ENCODE measurements at regions not wholly inside any gene's neighbourhood (a gene's known extent, or its start where the extent isn't known, plus 50 kb on each side); places are given as distances from the start of the nearest gene placed in this dataset.
"Not testable (repeated sequence)": the region's sequence is repeated elsewhere in the genome, so short reads cannot be mapped to it uniquely, and the experiment has no call there.

- no peaks in the 10 kb centered on the region for H3K27me3 ChIP-seq
- H3K9me2 ChIP-seq (replicated peaks; ENCODE audit: insufficient read depth), result no peaks in the 10 kb centered on the region
- H3K9me3 ChIP-seq (ENCODE audit: low read depth), result no peaks in the 10 kb centered on the region
- H2AFZ ChIP-seq, result no peak overlapping the region
- TF ChIP-seq EZH2phosphoT487 (IDR thresholded peaks at IDR 0.05; ENCODE audit: low read depth, severe bottlenecking, unreplicated experiment) (no peak), CTCF (IDR thresholded peaks at IDR 0.05; ENCODE audit: poor library complexity) (no peak), EZH2 (IDR thresholded peaks at IDR 0.05; ENCODE audit: borderline replicate concordance) (no peak)
- no peaks in the 10 kb centered on the region for H3K79me2 ChIP-seq
- 14% methylated on average over 2 of the region's 2 CpGs for WGBS (ENCODE audit: low lambda C conversion rate, missing lambda C conversion rate)
- no peaks in the 10 kb centered on the region for H3K36me3 ChIP-seq (replicated peaks; ENCODE audit: insufficient read depth, low read depth)
- H3K27ac ChIP-seq, result no peak overlapping the region
- H3K4me3 ChIP-seq, result no peak overlapping the region
- no peaks in the 10 kb centered on the region for H3K4me1 ChIP-seq (ENCODE audit: insufficient read depth)
- no peaks in the 10 kb centered on the region for H4K20me1 ChIP-seq (ENCODE audit: insufficient read depth, poor library complexity, severe bottlenecking)
- peak; percentile 73 for DNase-seq (ENCODE audit: low spot score)
- H3K4me2 ChIP-seq, result no peak overlapping the region
Observed at GRCh38 chr2:125405816-125406215, 1250.1 kb upstream of the GYPC start.

- Histone ChIP-seq H3K4me2 (no peak overlapping the region), H3K9me2 (replicated peaks; ENCODE audit: insufficient read depth) (no peaks in the 10 kb centered on the region)
Observed at GRCh38 chr2:125408874-125409538, 1247.0 kb upstream of the GYPC start.

GRCh38 chr2:125418483-125418882, 1237.5 kb upstream of the GYPC start:
- Histone ChIP-seq H3K9me3 (ENCODE audit: low read depth) (no peaks in the 10 kb centered on the region), H3K9me2 (replicated peaks; ENCODE audit: insufficient read depth) (no peaks in the 10 kb centered on the region), H3K27me3 (no peaks in the 10 kb centered on the region), H4K20me1 (ENCODE audit: insufficient read depth, poor library complexity, severe bottlenecking) (no peaks in the 10 kb centered on the region), H3K4me3 (no peak overlapping the region), H2AFZ (no peak overlapping the region), H3K4me2 (no peak overlapping the region), H3K36me3 (replicated peaks; ENCODE audit: insufficient read depth, low read depth) (no peaks in the 10 kb centered on the region), H3K27ac (no peak overlapping the region), H3K79me2 (no peaks in the 10 kb centered on the region), H3K4me1 (ENCODE audit: insufficient read depth) (no peaks in the 10 kb centered on the region)
- TF ChIP-seq EZH2phosphoT487 (IDR thresholded peaks at IDR 0.05; ENCODE audit: low read depth, severe bottlenecking, unreplicated experiment), result no peak
- 79% methylated on average over 1 of the region's 1 CpG for WGBS (ENCODE audit: low lambda C conversion rate, missing lambda C conversion rate)
- no peak for DNase-seq (ENCODE audit: low spot score)

More at GRCh38 chr2:125408874-125409538, 1247.0 kb upstream of the GYPC start:
- Histone ChIP-seq H3K4me3 (no peak overlapping the region), H4K20me1 (ENCODE audit: insufficient read depth, poor library complexity, severe bottlenecking) (no peaks in the 10 kb centered on the region), H2AFZ (no peak overlapping the region), H3K79me2 (no peaks in the 10 kb centered on the region), H3K27me3 (no peaks in the 10 kb centered on the region), H3K4me1 (ENCODE audit: insufficient read depth) (no peaks in the 10 kb centered on the region), H3K9me3 (ENCODE audit: low read depth) (no peaks in the 10 kb centered on the region), H3K27ac (no peak overlapping the region), H3K36me3 (replicated peaks; ENCODE audit: insufficient read depth, low read depth) (no peaks in the 10 kb centered on the region)
- WGBS (ENCODE audit: low lambda C conversion rate, missing lambda C conversion rate), result 82% methylated on average over 10 of the region's 10 CpGs
- DNase-seq (ENCODE audit: low spot score), result no peak
- no peak for TF ChIP-seq EZH2phosphoT487 (IDR thresholded peaks at IDR 0.05; ENCODE audit: low read depth, severe bottlenecking, unreplicated experiment)
- no peak for TF ChIP-seq CTCF (IDR thresholded peaks at IDR 0.05; ENCODE audit: poor library complexity)
- TF ChIP-seq EZH2 (IDR thresholded peaks at IDR 0.05; ENCODE audit: borderline replicate concordance), result no peak

GRCh38 chr2:125422198-125422770, 1233.7 kb upstream of the GYPC start:
- H3K36me3 ChIP-seq (replicated peaks; ENCODE audit: insufficient read depth, low read depth); H2AFZ ChIP-seq; H3K9me3 ChIP-seq (ENCODE audit: low read depth); H3K9me2 ChIP-seq (replicated peaks; ENCODE audit: insufficient read depth); H3K27ac ChIP-seq; H3K79me2 ChIP-seq; H3K27me3 ChIP-seq; H3K4me1 ChIP-seq (ENCODE audit: insufficient read depth); H4K20me1 ChIP-seq (ENCODE audit: insufficient read depth, poor library complexity, severe bottlenecking); DNase-seq (ENCODE audit: low spot score); H3K4me2 ChIP-seq; H3K4me3 ChIP-seq: not testable (repeated sequence)
- 96% methylated on average over 24 of the region's 32 CpGs for WGBS (ENCODE audit: low lambda C conversion rate, missing lambda C conversion rate)
